Spleen (tissue), 11 donors: ENCODE measurements at regions not wholly inside any gene's neighbourhood (a gene's known extent, or its start where the extent isn't known, plus 50 kb on each side); places are given as distances from the start of the nearest gene placed in this dataset.

Experiments used
- DNase-seq: peaks from one replicate; pipeline ENCODE4 v3.0.0-alpha.2; 2020
- H3K27ac ChIP-seq, 8 donors: fragments of 200-600 bp; sonication (generic) in 7 of 8; 1 replicate in 4 of 8; 2 replicates in 4 of 8; pipeline versions ENCODE4 v1.5.0 to v1.8.0; 2016 to 2021; ENCODE audit warnings: inconsistent platforms in 4 of 8, mild to moderate bottlenecking in 4 of 8, moderate library complexity in 1 of 8
- H3K27me3 ChIP-seq, 7 donors: fragments of 200-600 bp; sonication (generic) in 6 of 7; replicated peaks in 1 of 7; 1 replicate in 4 of 7; 2 replicates in 3 of 7; pipeline versions ENCODE4 v1.5.0 to v1.8.0; 2016 to 2021; ENCODE audit warnings: inconsistent platforms in 3 of 7, mild to moderate bottlenecking in 1 of 7
- H3K36me3 ChIP-seq, 6 donors: fragments of 200-600 bp; sonication (generic) in 5 of 6; 1 replicate in 4 of 6; 2 replicates in 2 of 6; pipeline versions ENCODE4 v1.5.0 to v1.8.0; 2016 to 2021; ENCODE audit warnings: inconsistent platforms in 2 of 6
- H3K4me1 ChIP-seq, 6 donors: fragments of 200-600 bp; sonication (generic) in 5 of 6; 1 replicate in 3 of 6; 2 replicates in 3 of 6; pipeline versions ENCODE4 v1.5.0 to v1.8.0; 2016 to 2021; ENCODE audit warnings: inconsistent platforms in 3 of 6
- H3K4me3 ChIP-seq, 8 donors: fragments of 200-600 bp; sonication (generic) in 7 of 8; 1 replicate in 4 of 8; 2 replicates in 4 of 8; pipeline versions ENCODE4 v1.5.0 to v1.8.0; 2016 to 2021; ENCODE audit warnings: inconsistent platforms in 4 of 8, mild to moderate bottlenecking in 4 of 8, moderate library complexity in 2 of 8
- H3K9me3 ChIP-seq, 8 donors: fragments of 200-600 bp; sonication (generic) in 7 of 8; 1 replicate in 4 of 8; 2 replicates in 4 of 8; pipeline versions ENCODE4 v1.5.0 to v1.8.0; 2016 to 2021; ENCODE audit warnings: inconsistent platforms in 4 of 8
- CTCF ChIP-seq, 11 experiments: fragments of 200-600 bp in 7 of 11; fragments of 450-650 bp in 4 of 11; sonication (generic) in 4 of 11; IDR thresholded peaks in 8 of 11; conservative IDR thresholded peaks in 3 of 11; 1 replicate in 7 of 11; 2 replicates in 4 of 11; pipeline versions ENCODE4 v1.4.0 to v1.8.0; 2016 to 2021; ENCODE audit warnings: antibody characterized with exemption in 11 of 11, inconsistent platforms in 4 of 11, mild to moderate bottlenecking in 1 of 11
- POLR2A ChIP-seq, 3 donors: fragments of 450-650 bp; IDR thresholded peaks; one replicate each; pipeline ENCODE4 v1.5.1; 2017; ENCODE audit warnings: antibody characterized with exemption in 3 of 3, mild to moderate bottlenecking in 1 of 3
- POLR2AphosphoS5 ChIP-seq, 3 donors: sonication (generic); formaldehyde crosslinking; IDR thresholded peaks; one replicate each; pipeline ENCODE4 v1.5.1; 2017; ENCODE audit warnings: antibody characterized with exemption in 3 of 3
- WGBS, 5 donors: extraction: QIAGEN DNeasy Blood & Tissue Kit in 3 of 5; methylation state at CpG; one replicate each; pipeline versions ENCODE4 v1.1.5 to v1.1.7; 2013 to 2018; 5-methylcytosine and 5-hydroxymethylcytosine counted together
- intact Hi-C: fragments of 100-400 bp; cut with DNase I; formaldehyde crosslinking; loops from one replicate; pipeline ENCODE4 v1.15.0; 2023; ENCODE audit warnings: low total_unique reads
- donor health status: healthy with polysubstance abuse.
- donor health status: DM: no; HTN: no; CAD: no; lungs with moderate emphysema.
- donor health status: DM: no; HTN: no; CAD: no.
- donor health status: Bipolar disorder and iron deficiency.
- donor health status: healthy.
- donor health status: DM: no; HTN: no; CAD: no.
- donor health status: DM: yes; HTN: yes; CAD: no.

- Histone ChIP-seq H3K36me3 (no peaks in the 10 kb centered on the region), H3K4me1 (peaks cover 7 to 78% (median 41%) of the 10 kb centered on the region in 6 donors), H3K9me3 (no peaks in the 10 kb centered on the region), H3K27me3 (peaks cover 0 to 7% (median 0%) of the 10 kb centered on the region in 7 donors), H3K27ac (peak overlapping the region in 7 of 8 donors; percentile 22 to 90 (median 66)), H3K4me3 (no peak overlapping the region)
- DNase-seq = no peak
- whole genome bisulfite sequencing, 5 donors = 58 to 83% (median 67%) methylated on average over 6 of the region's 6 CpGs
- intact Hi-C loops = no loop called here
- no peak for TF ChIP-seq CTCF (IDR thresholded peaks at IDR 0.05 in 8 of 11, conservative IDR thresholded peaks at IDR 0.05 in 3 of 11)
- TF ChIP-seq POLR2A (IDR thresholded peaks at IDR 0.05) = no peak
- TF ChIP-seq POLR2AphosphoS5 (IDR thresholded peaks at IDR 0.05) = no peak
Observed at GRCh38 chr20:23160536-23161243, 74.6 kb upstream of the CD93 start.

GRCh38 chr20:23159947-23160318 lies 73.8 kb upstream of the CD93 start:
- no peak for DNase-seq
- TF ChIP-seq POLR2A (IDR thresholded peaks at IDR 0.05) (no peak), POLR2AphosphoS5 (IDR thresholded peaks at IDR 0.05) (no peak), CTCF (IDR thresholded peaks at IDR 0.05 in 8 of 11, conservative IDR thresholded peaks at IDR 0.05 in 3 of 11) (no peak)
- intact Hi-C loops = no loop called here
- WGBS, 5 donors = 58 to 84% (median 69%) methylated on average over 4 of the region's 4 CpGs
- Histone ChIP-seq H3K4me1 (peaks cover 7 to 86% (median 42%) of the 10 kb centered on the region in 6 donors), H3K36me3 (no peaks in the 10 kb centered on the region), H3K9me3 (no peaks in the 10 kb centered on the region), H3K27ac (peak overlapping the region in 7 of 8 donors; percentile 7 to 90 (median 66)), H3K4me3 (no peak overlapping the region), H3K27me3 (peaks cover 0 to 7% (median 0%) of the 10 kb centered on the region in 7 donors)

- H3K4me1 ChIP-seq = peaks cover 7 to 88% (median 43%) of the 10 kb centered on the region in 6 donors
- peaks cover 0 to 7% (median 0%) of the 10 kb centered on the region in 7 donors for H3K27me3 ChIP-seq
- DNase-seq = no peak
- 28 to 48% (median 37%) methylated on average over 3 of the region's 3 CpGs for WGBS, 5 donors
- no peaks in the 10 kb centered on the region for H3K36me3 ChIP-seq
- no peaks in the 10 kb centered on the region for H3K9me3 ChIP-seq
- H3K27ac ChIP-seq = peak overlapping the region; percentile 7 to 90 (median 62)
- intact Hi-C loops = no loop called here
- TF ChIP-seq POLR2AphosphoS5 (IDR thresholded peaks at IDR 0.05) = no peak
- no peak for TF ChIP-seq CTCF (IDR thresholded peaks at IDR 0.05 in 8 of 11, conservative IDR thresholded peaks at IDR 0.05 in 3 of 11)
- TF ChIP-seq POLR2A (IDR thresholded peaks at IDR 0.05) = no peak
- H3K4me3 ChIP-seq = no peak overlapping the region
Observed at GRCh38 chr20:23159256-23159946, 73.3 kb upstream of the CD93 start.

- H3K36me3 ChIP-seq = no peaks in the 10 kb centered on the region
- DNase-seq = no peak
- TF ChIP-seq CTCF (IDR thresholded peaks at IDR 0.05 in 8 of 11, conservative IDR thresholded peaks at IDR 0.05 in 3 of 11) = no peak
- TF ChIP-seq POLR2A (IDR thresholded peaks at IDR 0.05) = no peak
- TF ChIP-seq POLR2AphosphoS5 (IDR thresholded peaks at IDR 0.05) = no peak
- intact Hi-C loops = no loop called here
- H3K27me3 ChIP-seq = peaks cover 0 to 7% (median 0%) of the 10 kb centered on the region in 7 donors
- peaks cover 7 to 96% (median 42%) of the 10 kb centered on the region in 6 donors for H3K4me1 ChIP-seq
- 91 to 97% (median 95%) methylated on average over 15 of the region's 15 CpGs for WGBS, 5 donors
- H3K27ac ChIP-seq = peak overlapping the region in 3 of 8 donors; percentile 30 to 90 (median 85)
- no peaks in the 10 kb centered on the region for H3K9me3 ChIP-seq
- H3K4me3 ChIP-seq = no peak overlapping the region
Observed at GRCh38 chr20:23157734-23158133, 71.6 kb upstream of the CD93 start.
